RWPE1 (cell line): ENCODE measurements at regions not wholly inside any gene's neighbourhood (a gene's known extent, or its start where the extent isn't known, plus 50 kb on each side); places are given as distances from the start of the nearest gene placed in this dataset.

Experiments
- CTCF ChIA-PET: fragments of 350-600 bp; sonication (Branson Sonifier 250); formaldehyde crosslinking; extraction: SDS; loops from one replicate; lab custom pipeline; 2021; lab: Yijun Ruan, JAX
- POLR2A ChIA-PET: fragments of 400-600 bp; formaldehyde crosslinking; extraction: SDS; loops from one replicate; lab custom pipeline; 2020; ENCODE audit warnings: antibody characterized with exemption; ENCODE audit not compliant: low non-redundant PET; lab: Yijun Ruan, JAX
- DNase-seq: peaks from one replicate; pipeline ENCODE4 v3.0.0; 2012; ENCODE audit warnings: low spot score
- H3K27ac ChIP-seq: fragments of 450-650 bp; 2 replicates; pipeline ENCODE4 v1.5.1; 2017
- CTCF ChIP-seq: fragments of 450-650 bp; conservative IDR thresholded peaks from 2 replicates; pipeline ENCODE4 v1.5.1; 2017; ENCODE audit warnings: low read depth, mild to moderate bottlenecking

GRCh38 chr6:9627916-9628315, 787.0 kb downstream of the TFAP2A start:
- no peak for DNase-seq
- no peak for TF ChIP-seq CTCF
- CTCF ChIA-PET, result no interaction called here
- no peak overlapping the region for H3K27ac ChIP-seq
- POLR2A ChIA-PET, result no interaction called here

- ChIA-PET POLR2A (no interaction called here), CTCF (interaction anchor here (0.5 to 0.6 kb wide), 2 partner anchors 412 to 546 kb away, joined by 3 read pairs; no protein-coding TSS in a partner anchor)
- no peak for DNase-seq
- TF ChIP-seq CTCF, result no peak
- H3K27ac ChIP-seq, result no peak overlapping the region
These were observed 790.9 kb downstream of the TFAP2A start for GRCh38 chr6:9623985-9624384.

GRCh38 chr6:9623228-9623832, 791.5 kb downstream of the TFAP2A start:
- POLR2A ChIA-PET, result no interaction called here
- CTCF ChIA-PET, result no interaction called here
- H3K27ac ChIP-seq, result no peak overlapping the region
- no peak for DNase-seq
- TF ChIP-seq CTCF, result no peak

GRCh38 chr6:9621276-9621675, 793.6 kb downstream of the TFAP2A start:
- ChIA-PET CTCF (interaction anchor here (0.5 to 0.7 kb wide), 3 partner anchors 326 to 692 kb away, joined by 3 read pairs; no protein-coding TSS in a partner anchor), POLR2A (no interaction called here)
- TF ChIP-seq CTCF, result no peak
- H3K27ac ChIP-seq, result no peak overlapping the region
- DNase-seq, result no peak

- no peak overlapping the region for H3K27ac ChIP-seq
- no peak for TF ChIP-seq CTCF
- ChIA-PET CTCF (interaction anchor here (0.6 kb wide), 1 partner anchor 325 kb away, joined by 3 read pairs; no protein-coding TSS in a partner anchor), POLR2A (no interaction called here)
- DNase-seq, result no peak
These were observed 794.2 kb downstream of the TFAP2A start for GRCh38 chr6:9620687-9621086.

GRCh38 chr6:9620263-9620662, 794.6 kb downstream of the TFAP2A start:
- POLR2A ChIA-PET, result no interaction called here

More at GRCh38 chr6:9620263-9620662, 794.6 kb downstream of the TFAP2A start:
- TF ChIP-seq CTCF, result no peak
- H3K27ac ChIP-seq, result no peak overlapping the region
- no peak for DNase-seq
- CTCF ChIA-PET, result no interaction called here
